Naive thymus-derived CD4-positive, alpha-beta T cell (primary cell): ENCODE measurements at regions not wholly inside any gene's neighbourhood (a gene's known extent, or its start where the extent isn't known, plus 50 kb on each side); places are given as distances from the start of the nearest gene placed in this dataset.

Source experiments
- ATAC-seq: fragments of 150-1000 bp; cut with Tn5 transposase; 2 replicates; pipeline ENCODE4 v1.10.0; 2021; ENCODE audit warnings: mild to moderate bottlenecking, moderate library complexity
- CTCF ChIA-PET: fragments of 350-600 bp; sonication (Branson Sonifier 250); formaldehyde crosslinking; loops from one replicate; lab custom pipeline; 2021; ENCODE audit warnings: antibody characterized with exemption; lab: Charles Lee
- POLR2A ChIA-PET: fragments of 350-600 bp; sonication (Branson Sonifier 250); formaldehyde crosslinking; loops from one replicate; lab custom pipeline; 2021; ENCODE audit warnings: antibody characterized with exemption, inconsistent platforms; lab: Charles Lee
- DNase-seq, 9 donors: peaks; one replicate each; pipeline versions ENCODE4 v3.0.0 to v3.0.0-alpha.2; 2020 to 2022; ENCODE audit warnings: mixed read lengths in 1 of 9
- H3K27ac ChIP-seq: one replicate; pipeline ENCODE4 v1.7.0; 2013; ENCODE audit warnings: mild to moderate bottlenecking, low read depth, low read length, moderate library complexity
- H3K27me3 ChIP-seq, 2 donors: one replicate each; pipeline ENCODE4 v1.7.0; 2013; ENCODE audit warnings: low read length in 2 of 2, mild to moderate bottlenecking in 2 of 2, moderate library complexity in 2 of 2; ENCODE audit not compliant: control insufficient read depth in 2 of 2, insufficient read depth in 2 of 2
- H3K36me3 ChIP-seq, 3 experiments: 1 replicate in 2 of 3; 2 replicates in 1 of 3; pipeline ENCODE4 v1.7.0; 2013; ENCODE audit warnings: low read length in 3 of 3, mild to moderate bottlenecking in 3 of 3, moderate library complexity in 1 of 3; ENCODE audit not compliant: insufficient read depth in 3 of 3, control insufficient read depth in 2 of 3
- H3K4me1 ChIP-seq, 2 donors: one replicate each; pipeline ENCODE4 v1.7.0; 2013; ENCODE audit warnings: low read length in 2 of 2, mild to moderate bottlenecking in 2 of 2, moderate library complexity in 1 of 2; ENCODE audit not compliant: control insufficient read depth in 2 of 2, insufficient read depth in 2 of 2
- H3K4me3 ChIP-seq: 2 replicates; pipeline ENCODE4 v1.7.0; 2013; ENCODE audit warnings: mild to moderate bottlenecking, low read length
- H3K9me3 ChIP-seq, 3 experiments: 1 replicate in 2 of 3; 2 replicates in 1 of 3; pipeline ENCODE4 v1.7.0; 2013; ENCODE audit warnings: low read length in 3 of 3; ENCODE audit not compliant: control insufficient read depth in 2 of 3
- H3K27ac Mint-ChIP-seq, 9 donors: one replicate each; pipeline ENCODE4 v1.8.0; 2020 to 2022; ENCODE audit warnings: mixed read lengths in 9 of 9, mild to moderate bottlenecking in 8 of 9, moderate library complexity in 5 of 9, inconsistent platforms in 2 of 9
- H3K27me3 Mint-ChIP-seq, 5 donors: one replicate each; pipeline ENCODE4 v1.8.0; 2021 to 2022; ENCODE audit warnings: mixed read lengths in 5 of 5, mild to moderate bottlenecking in 1 of 5
- H3K36me3 Mint-ChIP-seq, 5 donors: one replicate each; pipeline ENCODE4 v1.8.0; 2020 to 2022; ENCODE audit warnings: mixed read lengths in 5 of 5, mild to moderate bottlenecking in 3 of 5, inconsistent platforms in 1 of 5
- H3K4me1 Mint-ChIP-seq, 7 donors: one replicate each; pipeline ENCODE4 v1.8.0; 2020 to 2022; ENCODE audit warnings: mixed read lengths in 7 of 7, mild to moderate bottlenecking in 3 of 7, inconsistent platforms in 1 of 7
- H3K4me3 Mint-ChIP-seq, 10 donors: one replicate each; pipeline ENCODE4 v1.8.0; 2020 to 2022; ENCODE audit warnings: mild to moderate bottlenecking in 10 of 10, mixed read lengths in 10 of 10, moderate library complexity in 6 of 10, inconsistent platforms in 2 of 10
- H3K9me3 Mint-ChIP-seq, 11 donors: one replicate each; pipeline ENCODE4 v1.8.0; 2020 to 2022; ENCODE audit warnings: mixed read lengths in 11 of 11, mild to moderate bottlenecking in 4 of 11, inconsistent platforms in 1 of 11, moderate library complexity in 1 of 11
- intact Hi-C, 2 donors: fragments of 100-400 bp; cut with micrococcal nuclease; formaldehyde crosslinking; loops; one replicate each; pipeline ENCODE4 v1.15.1; 2023

- Histone ChIP-seq H3K36me3 (no peaks in the 10 kb centered on the region), H3K27ac (no peak overlapping the region), H3K9me3 (no peaks in the 10 kb centered on the region), H3K4me1 (no peaks in the 10 kb centered on the region), H3K4me3 (no peak overlapping the region), H3K27me3 (no peaks in the 10 kb centered on the region)
- ChIA-PET CTCF (no interaction called here), POLR2A (no interaction called here)
- DNase-seq (no peak), ATAC-seq (no peak)
- intact Hi-C loops: no loop called here
- H3K27me3 Mint-ChIP-seq: no peaks in the 10 kb centered on the region
- no peak overlapping the region for H3K4me3 Mint-ChIP-seq
- no peaks in the 10 kb centered on the region for H3K9me3 Mint-ChIP-seq
- H3K36me3 Mint-ChIP-seq: no peaks in the 10 kb centered on the region
- no peaks in the 10 kb centered on the region for H3K4me1 Mint-ChIP-seq
- no peak overlapping the region for H3K27ac Mint-ChIP-seq
These were observed 1007.8 kb upstream of the TSPY4 start for GRCh38 chrY:8329431-8329830.

- intact Hi-C loops: no loop called here
- DNase-seq (no peak), ATAC-seq (no peak)
- ChIA-PET CTCF (no interaction called here), POLR2A (no interaction called here)
- Mint-ChIP-seq H3K27ac (no peak overlapping the region), H3K9me3 (no peaks in the 10 kb centered on the region), H3K27me3 (no peaks in the 10 kb centered on the region), H3K36me3 (no peaks in the 10 kb centered on the region), H3K4me1 (no peaks in the 10 kb centered on the region), H3K4me3 (no peak overlapping the region)
- Histone ChIP-seq H3K36me3 (no peaks in the 10 kb centered on the region), H3K27ac (no peak overlapping the region), H3K4me1 (no peaks in the 10 kb centered on the region), H3K9me3 (no peaks in the 10 kb centered on the region), H3K4me3 (no peak overlapping the region), H3K27me3 (no peaks in the 10 kb centered on the region)
These were observed 1007.3 kb upstream of the TSPY4 start for GRCh38 chrY:8329929-8330328.

- CTCF ChIA-PET: no interaction called here
- Mint-ChIP-seq H3K27me3 (no peaks in the 10 kb centered on the region), H3K4me3 (no peak overlapping the region), H3K9me3 (no peaks in the 10 kb centered on the region), H3K27ac (no peak overlapping the region), H3K36me3 (no peaks in the 10 kb centered on the region), H3K4me1 (no peaks in the 10 kb centered on the region)
- Histone ChIP-seq H3K36me3 (no peaks in the 10 kb centered on the region), H3K27ac (no peak overlapping the region), H3K27me3 (no peaks in the 10 kb centered on the region), H3K4me3 (no peak overlapping the region), H3K4me1 (no peaks in the 10 kb centered on the region), H3K9me3 (no peaks in the 10 kb centered on the region)
- intact Hi-C loops: no loop called here
- DNase-seq (no peak), ATAC-seq (no peak)
- POLR2A ChIA-PET: no interaction called here
These were observed 1003.9 kb upstream of the TSPY4 start for GRCh38 chrY:8333328-8333727.

- ATAC-seq: no peak
- ChIA-PET POLR2A (no interaction called here), CTCF (no interaction called here)
- Mint-ChIP-seq H3K4me1 (no peaks in the 10 kb centered on the region), H3K4me3 (no peak overlapping the region), H3K27ac (no peak overlapping the region), H3K9me3 (no peaks in the 10 kb centered on the region), H3K36me3 (no peaks in the 10 kb centered on the region), H3K27me3 (no peaks in the 10 kb centered on the region)
- Histone ChIP-seq H3K9me3 (no peaks in the 10 kb centered on the region), H3K27ac (no peak overlapping the region), H3K27me3 (no peaks in the 10 kb centered on the region), H3K4me3 (no peak overlapping the region), H3K36me3 (no peaks in the 10 kb centered on the region), H3K4me1 (no peaks in the 10 kb centered on the region)
- intact Hi-C loops: no loop called here
- DNase-seq: no peak
These were observed 1001.9 kb upstream of the TSPY4 start for GRCh38 chrY:8335299-8335835.

- Histone ChIP-seq H3K4me3 (no peak overlapping the region), H3K9me3 (no peaks in the 10 kb centered on the region), H3K27me3 (no peaks in the 10 kb centered on the region), H3K27ac (no peak overlapping the region), H3K36me3 (no peaks in the 10 kb centered on the region), H3K4me1 (no peaks in the 10 kb centered on the region)
- Mint-ChIP-seq H3K4me1 (no peaks in the 10 kb centered on the region), H3K9me3 (no peaks in the 10 kb centered on the region), H3K27ac (no peak overlapping the region), H3K36me3 (no peaks in the 10 kb centered on the region), H3K27me3 (no peaks in the 10 kb centered on the region), H3K4me3 (no peak overlapping the region)
- POLR2A ChIA-PET: no interaction called here
- intact Hi-C loops: no loop called here
- DNase-seq (no peak), ATAC-seq (no peak)
- CTCF ChIA-PET: no interaction called here
These were observed 1001.0 kb upstream of the TSPY4 start for GRCh38 chrY:8336112-8336774.

GRCh38 chrY:8341000-8341399 is 996.3 kb upstream of the TSPY4 start:
- H3K9me3 Mint-ChIP-seq: no peaks in the 10 kb centered on the region
- ChIA-PET POLR2A (no interaction called here), CTCF (no interaction called here)
- no peaks in the 10 kb centered on the region for H3K27me3 ChIP-seq
- no peaks in the 10 kb centered on the region for H3K27me3 Mint-ChIP-seq
- no peaks in the 10 kb centered on the region for H3K9me3 ChIP-seq
- ATAC-seq (no peak), DNase-seq (no peak)
- H3K4me3 ChIP-seq: no peak overlapping the region
- no peaks in the 10 kb centered on the region for H3K36me3 Mint-ChIP-seq
- no peak overlapping the region for H3K27ac ChIP-seq
- no peaks in the 10 kb centered on the region for H3K36me3 ChIP-seq
- intact Hi-C loops: no loop called here
- no peak overlapping the region for H3K27ac Mint-ChIP-seq
- no peak overlapping the region for H3K4me3 Mint-ChIP-seq
- H3K4me1 ChIP-seq: no peaks in the 10 kb centered on the region
- H3K4me1 Mint-ChIP-seq: no peaks in the 10 kb centered on the region

- DNase-seq: no peak
These were observed 995.1 kb upstream of the TSPY4 start for GRCh38 chrY:8342173-8342572.

More at GRCh38 chrY:8342173-8342572, 995.1 kb upstream of the TSPY4 start:
- ChIA-PET POLR2A (no interaction called here), CTCF (no interaction called here)
- H3K4me1 ChIP-seq: no peaks in the 10 kb centered on the region
- ATAC-seq: no peak
- no peaks in the 10 kb centered on the region for H3K36me3 ChIP-seq
- H3K27me3 ChIP-seq: no peaks in the 10 kb centered on the region
- no peaks in the 10 kb centered on the region for H3K9me3 ChIP-seq
- no peak overlapping the region for H3K4me3 Mint-ChIP-seq
- no peak overlapping the region for H3K27ac ChIP-seq
- H3K9me3 Mint-ChIP-seq: no peaks in the 10 kb centered on the region
- H3K4me3 ChIP-seq: no peak overlapping the region
- intact Hi-C loops: no loop called here
- H3K36me3 Mint-ChIP-seq: no peaks in the 10 kb centered on the region
- H3K27ac Mint-ChIP-seq: no peak overlapping the region
- no peaks in the 10 kb centered on the region for H3K4me1 Mint-ChIP-seq
- H3K27me3 Mint-ChIP-seq: no peaks in the 10 kb centered on the region
